Thyroid gland (tissue), 4 donors: ENCODE measurements at regions not wholly inside any gene's neighbourhood (a gene's known extent, or its start where the extent isn't known, plus 50 kb on each side); places are given as distances from the start of the nearest gene placed in this dataset.

Experiments used
- CTCF ChIP-seq, 6 experiments: fragments of 200-600 bp in 3 of 6; fragments of 450-650 bp in 3 of 6; sonication (generic) in 3 of 6; IDR thresholded peaks; one replicate each; pipeline ENCODE4 v1.5.1; 2016 to 2019; ENCODE audit warnings: antibody characterized with exemption in 6 of 6, mild to moderate bottlenecking in 2 of 6, inconsistent platforms in 1 of 6, moderate library complexity in 1 of 6
- POLR2A ChIP-seq, 2 donors: fragments of 450-650 bp; IDR thresholded peaks; one replicate each; pipeline ENCODE4 v1.6.1; 2017; ENCODE audit warnings: antibody characterized with exemption in 2 of 2, mild to moderate bottlenecking in 2 of 2, moderate library complexity in 1 of 2

GRCh38 chr18:52082246-52082645 lies 257.8 kb upstream of the DCC start:
- TF ChIP-seq CTCF (IDR thresholded peaks at IDR 0.05) (no peak), POLR2A (IDR thresholded peaks at IDR 0.05) (no peak)
